ENCODE measurements at regions not wholly inside any gene's neighbourhood (a gene's known extent, or its start where the extent isn't known, plus 50 kb on each side); places are given as distances from the start of the nearest gene placed in this dataset.

DNA sequence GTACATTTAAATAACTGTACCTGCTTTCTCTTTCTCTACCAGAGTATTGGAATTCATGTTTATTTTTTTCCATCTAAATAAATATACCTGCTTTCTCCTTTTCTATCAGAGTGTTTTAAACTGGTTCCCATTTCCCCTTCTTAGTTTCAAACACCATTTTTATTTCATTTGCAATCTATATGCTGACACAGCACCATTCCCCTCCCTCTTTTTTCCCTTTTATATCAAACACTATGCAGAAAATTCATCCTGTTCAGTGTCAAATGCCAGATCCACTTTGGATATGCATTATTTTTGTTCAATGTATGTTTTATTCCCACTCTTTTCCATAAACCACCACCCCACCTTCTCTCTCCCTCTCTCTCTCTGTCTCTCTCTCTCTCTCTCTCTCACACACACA lies 85.8 kb upstream of the ST6GALNAC5 start:
- no peaks in the 10 kb centered on the region for H3K27me3 ChIP-seq (ENCODE audit: low read depth)
- no peaks in the 10 kb centered on the region for H3K36me3 ChIP-seq
- H3K4me1 ChIP-seq = no peaks in the 10 kb centered on the region
- TF ChIP-seq, protein P1, sequence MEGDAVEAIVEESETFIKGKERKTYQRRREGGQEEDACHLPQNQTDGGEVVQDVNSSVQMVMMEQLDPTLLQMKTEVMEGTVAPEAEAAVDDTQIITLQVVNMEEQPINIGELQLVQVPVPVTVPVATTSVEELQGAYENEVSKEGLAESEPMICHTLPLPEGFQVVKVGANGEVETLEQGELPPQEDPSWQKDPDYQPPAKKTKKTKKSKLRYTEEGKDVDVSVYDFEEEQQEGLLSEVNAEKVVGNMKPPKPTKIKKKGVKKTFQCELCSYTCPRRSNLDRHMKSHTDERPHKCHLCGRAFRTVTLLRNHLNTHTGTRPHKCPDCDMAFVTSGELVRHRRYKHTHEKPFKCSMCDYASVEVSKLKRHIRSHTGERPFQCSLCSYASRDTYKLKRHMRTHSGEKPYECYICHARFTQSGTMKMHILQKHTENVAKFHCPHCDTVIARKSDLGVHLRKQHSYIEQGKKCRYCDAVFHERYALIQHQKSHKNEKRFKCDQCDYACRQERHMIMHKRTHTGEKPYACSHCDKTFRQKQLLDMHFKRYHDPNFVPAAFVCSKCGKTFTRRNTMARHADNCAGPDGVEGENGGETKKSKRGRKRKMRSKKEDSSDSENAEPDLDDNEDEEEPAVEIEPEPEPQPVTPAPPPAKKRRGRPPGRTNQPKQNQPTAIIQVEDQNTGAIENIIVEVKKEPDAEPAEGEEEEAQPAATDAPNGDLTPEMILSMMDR (IDR thresholded peaks at IDR 0.05) = no peak
- no peaks in the 10 kb centered on the region for H3K9me3 ChIP-seq
- no peak overlapping the region for H3K27ac ChIP-seq
- H3K4me3 ChIP-seq = no peak overlapping the region
- DNase-seq (no peak), ATAC-seq (no peak)
- intact Hi-C loops (cut with DNase I) = no loop called here

DNA sequence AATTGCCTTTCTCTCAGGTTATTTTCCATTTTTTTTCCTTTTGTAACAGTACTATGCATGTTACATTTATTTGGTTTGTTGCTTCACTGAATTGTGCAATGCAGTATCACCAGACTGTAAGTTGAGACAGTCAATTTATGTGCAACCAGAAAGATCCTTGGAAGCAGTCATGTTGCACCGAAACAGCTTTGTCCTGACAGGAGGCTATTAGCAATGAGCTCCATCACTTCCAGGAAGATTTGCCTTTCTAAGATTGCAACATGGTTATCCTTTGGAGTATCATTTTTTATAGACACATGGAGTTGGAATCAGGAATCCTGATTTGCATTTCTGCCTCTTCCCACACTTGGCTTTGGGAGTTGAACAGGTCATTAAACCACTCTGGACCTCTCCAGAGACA lies 84.5 kb upstream of the ST6GALNAC5 start:
- no peak for ATAC-seq
- H3K36me3 ChIP-seq = no peaks in the 10 kb centered on the region
- H3K27me3 ChIP-seq (ENCODE audit: low read depth) = no peaks in the 10 kb centered on the region
- TF ChIP-seq, protein P1 (IDR thresholded peaks at IDR 0.05) = no peak
- H3K4me3 ChIP-seq = no peak overlapping the region
- intact Hi-C loops (cut with DNase I) = no loop called here
- H3K9me3 ChIP-seq = no peaks in the 10 kb centered on the region
- no peak for DNase-seq
- no peaks in the 10 kb centered on the region for H3K4me1 ChIP-seq
- H3K27ac ChIP-seq = no peak overlapping the region

DNA sequence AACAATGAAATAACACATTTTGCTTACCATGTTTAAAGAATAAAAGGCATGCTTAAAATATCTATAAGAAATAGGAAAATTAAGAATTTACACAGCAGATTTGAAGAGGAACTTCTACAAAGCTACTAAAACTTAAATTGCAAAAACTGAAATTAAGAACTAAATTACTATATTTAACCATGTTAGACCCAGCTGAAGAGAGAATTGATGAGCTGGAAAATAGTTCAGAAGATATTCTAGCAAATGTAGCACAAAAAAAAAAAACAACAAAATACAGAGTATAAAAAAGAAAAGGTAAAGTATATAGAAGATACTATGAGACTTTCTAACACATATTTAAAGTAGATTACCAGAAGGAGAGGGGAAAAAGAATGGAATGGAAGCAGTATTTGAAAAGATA lies 82.8 kb upstream of the ST6GALNAC5 start:
- Histone ChIP-seq H3K27me3 (ENCODE audit: low read depth) (no peaks in the 10 kb centered on the region), H3K27ac (no peak overlapping the region), H3K36me3 (no peaks in the 10 kb centered on the region), H3K9me3 (no peaks in the 10 kb centered on the region), H3K4me1 (no peaks in the 10 kb centered on the region), H3K4me3 (no peak overlapping the region)
- TF ChIP-seq, protein P1 (IDR thresholded peaks at IDR 0.05) = no peak
- no peak for ATAC-seq
- DNase-seq = no peak
- intact Hi-C loops (cut with DNase I) = no loop called here

DNA sequence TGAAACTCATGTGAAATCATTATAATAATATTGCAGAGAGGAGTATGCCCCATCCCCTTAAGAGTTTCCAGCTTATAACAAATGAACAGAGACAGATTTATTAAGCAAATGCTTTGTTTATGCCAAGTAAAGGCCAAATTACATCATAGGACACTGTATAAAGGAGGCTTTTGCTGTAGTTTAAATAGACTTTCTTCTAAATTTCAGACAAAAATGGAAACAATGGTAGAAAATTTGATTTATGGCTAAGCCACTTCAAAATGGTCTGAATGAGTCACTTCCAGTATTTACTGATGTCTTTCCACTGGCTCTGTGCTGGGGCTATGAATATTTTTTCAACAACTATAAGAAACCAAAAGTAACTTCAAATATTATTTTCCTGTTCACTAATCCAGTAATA lies 81.1 kb upstream of the ST6GALNAC5 start:
- no peaks in the 10 kb centered on the region for H3K4me1 ChIP-seq
- H3K4me3 ChIP-seq = no peak overlapping the region
- TF ChIP-seq, protein P1 (IDR thresholded peaks at IDR 0.05) = no peak
- intact Hi-C loops (cut with DNase I) = no loop called here
- no peak for ATAC-seq
- H3K9me3 ChIP-seq = no peaks in the 10 kb centered on the region
- no peak for DNase-seq
- H3K27me3 ChIP-seq (ENCODE audit: low read depth) = no peaks in the 10 kb centered on the region
- H3K36me3 ChIP-seq = no peaks in the 10 kb centered on the region
- H3K27ac ChIP-seq = no peak overlapping the region

DNA sequence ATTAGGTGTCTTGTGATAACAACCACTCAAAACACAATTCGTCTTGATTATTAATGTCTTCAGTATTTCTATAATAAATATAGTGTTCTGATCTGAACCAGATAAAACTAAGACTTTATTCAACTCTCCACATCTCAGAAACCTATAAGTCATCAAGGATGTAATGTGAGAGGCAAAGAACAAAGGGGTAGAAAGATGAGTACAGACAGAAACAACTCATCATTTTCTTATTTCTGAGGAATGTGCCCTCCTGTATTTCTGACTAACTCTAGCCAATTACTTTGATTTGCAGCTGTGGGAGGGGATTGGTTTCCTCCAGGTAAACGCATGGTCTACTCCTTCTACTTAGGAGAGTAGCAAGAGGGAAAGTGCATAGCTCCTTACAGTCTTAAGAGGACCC lies 73.7 kb upstream of the ST6GALNAC5 start:
- ATAC-seq = no peak

More for the DNA sequence above, 73.7 kb upstream of the ST6GALNAC5 start:
- intact Hi-C loops (cut with DNase I) = no loop called here
- Histone ChIP-seq H3K4me1 (no peaks in the 10 kb centered on the region), H3K4me3 (no peak overlapping the region), H3K27me3 (ENCODE audit: low read depth) (no peaks in the 10 kb centered on the region), H3K9me3 (no peaks in the 10 kb centered on the region), H3K36me3 (no peaks in the 10 kb centered on the region), H3K27ac (no peak overlapping the region)
- TF ChIP-seq, protein P1 (IDR thresholded peaks at IDR 0.05) = no peak
- no peak for DNase-seq

All from lower lobe of right lung (tissue), 2 donors.